PC-9 (cell line): ENCODE measurements at regions not wholly inside any gene's neighbourhood (a gene's known extent, or its start where the extent isn't known, plus 50 kb on each side); places are given as distances from the start of the nearest gene placed in this dataset.

Source experiments
- CTCF ChIP-seq: fragments of 200-600 bp; sonication (generic); conservative IDR thresholded peaks from 2 replicates; pipeline ENCODE4 v1.6.1; 2017; ENCODE audit warnings: mixed run types, antibody characterized with exemption, mild to moderate bottlenecking, moderate library complexity
- EZH2 ChIP-seq: fragments of 200-600 bp; sonication (generic); IDR thresholded peaks from 2 replicates; pipeline ENCODE4 v1.8.0; 2017; ENCODE audit warnings: antibody characterized with exemption, low read depth

GRCh38 chr15:47412136-47412535 is 305.2 kb upstream of the SEMA6D start:
- TF ChIP-seq CTCF (no peak), EZH2 (no peak)
